H1 (cell line): ENCODE measurements at regions not wholly inside any gene's neighbourhood (a gene's known extent, or its start where the extent isn't known, plus 50 kb on each side); places are given as distances from the start of the nearest gene placed in this dataset.

Experiments used
- CTCF ChIA-PET: fragments of 300-600 bp; sonication (Branson Sonifier 250); formaldehyde crosslinking; loops from one replicate; lab custom pipeline; 2021; ENCODE audit not compliant: partially characterized antibody; lab: Charles Lee
- POLR2A ChIA-PET: fragments of 300-600 bp; sonication (Branson Sonifier 250); formaldehyde crosslinking; loops from one replicate; lab custom pipeline; 2021; ENCODE audit warnings: inconsistent platforms; ENCODE audit not compliant: partially characterized antibody; lab: Charles Lee
- DNase-seq, 2 experiments: peaks; one replicate each; pipeline versions ENCODE4 v3.0.0 to v3.0.0-alpha.2; 2010 to 2022; ENCODE audit warnings: low spot score in 2 of 2, low read depth in 1 of 2, mixed read lengths in 1 of 2
- FAIRE-seq: peaks from 2 replicates; lab custom pipeline; 2011; peaks lifted over from hg19 to GRCh38; lab: Jason Lieb, UNC
- H2AFZ ChIP-seq: 2 replicates; pipeline ENCODE4 v1.8.1; 2012; ENCODE audit warnings: low read length, inconsistent platforms
- H2AK5ac ChIP-seq: 2 replicates; pipeline ENCODE4 v1.6.1; 2013; ENCODE audit warnings: low read depth, low read length
- H2BK120ac ChIP-seq: replicated peaks from 2 replicates; pipeline ENCODE3; 2013; ENCODE audit warnings: low read depth, low read length, inconsistent platforms
- H2BK12ac ChIP-seq: 2 replicates; pipeline ENCODE4 v1.6.1; 2013; ENCODE audit warnings: low read depth, low read length
- H2BK15ac ChIP-seq: 2 replicates; pipeline ENCODE4 v1.6.1; 2013; ENCODE audit warnings: low read length
- H2BK20ac ChIP-seq: 2 replicates; pipeline ENCODE4 v1.6.1; 2013; ENCODE audit warnings: low read length
- H2BK5ac ChIP-seq: 2 replicates; pipeline ENCODE4 v1.6.1; 2013; ENCODE audit warnings: low read depth, low read length
- H3K14ac ChIP-seq: 2 replicates; pipeline ENCODE4 v1.6.1; 2013; ENCODE audit warnings: inconsistent platforms; ENCODE audit not compliant: insufficient read length
- H3K18ac ChIP-seq: 2 replicates; pipeline ENCODE4 v1.6.1; 2013; ENCODE audit warnings: low read length; ENCODE audit errors: extremely low read depth
- H3K23ac ChIP-seq: 2 replicates; pipeline ENCODE4 v1.6.1; 2013; ENCODE audit warnings: inconsistent platforms; ENCODE audit not compliant: insufficient read length
- H3K23me2 ChIP-seq: 2 replicates; pipeline ENCODE4 v1.6.1; 2013; ENCODE audit warnings: low read depth, low read length
- H3K27ac ChIP-seq: 2 replicates; pipeline ENCODE4 v1.6.1; 2011; ENCODE audit warnings: low read depth, low read length, inconsistent platforms
- H3K27me3 ChIP-seq, 4 experiments: replicated peaks in 1 of 4; 1 replicate in 1 of 4; 2 replicates in 3 of 4; pipeline versions ENCODE4 v1.6.1 to v1.8.1; 2011 to 2013; ENCODE audit warnings: low read length in 3 of 4, mild to moderate bottlenecking in 3 of 4, inconsistent platforms in 2 of 4, mixed read lengths in 2 of 4, moderate library complexity in 1 of 4; ENCODE audit not compliant: control insufficient read depth in 3 of 4, insufficient read depth in 3 of 4; ENCODE audit errors: extremely low read depth in 1 of 4
- H3K36me3 ChIP-seq, 4 experiments: 2 replicates each; pipeline versions ENCODE4 v1.6.1 to v1.8.1; 2011 to 2013; ENCODE audit warnings: mild to moderate bottlenecking in 4 of 4, low read length in 3 of 4, moderate library complexity in 2 of 4, control low read depth in 1 of 4, inconsistent platforms in 1 of 4; ENCODE audit not compliant: insufficient read depth in 4 of 4, control insufficient read depth in 2 of 4
- H3K4ac ChIP-seq: replicated peaks from 2 replicates; pipeline ENCODE3; 2013; ENCODE audit warnings: low read length, low read depth, mixed read lengths, inconsistent platforms; ENCODE audit not compliant: insufficient read length
- H3K4me1 ChIP-seq, 4 experiments: replicated peaks in 1 of 4; 1 replicate in 1 of 4; 2 replicates in 3 of 4; pipeline versions ENCODE4 v1.6.1 to v1.8.1; 2011 to 2013; ENCODE audit warnings: low read length in 3 of 4, inconsistent platforms in 2 of 4, mixed read lengths in 1 of 4; ENCODE audit not compliant: insufficient read depth in 4 of 4, control insufficient read depth in 3 of 4
- H3K4me2 ChIP-seq, 2 experiments: 2 replicates each; pipeline versions ENCODE4 v1.6.1 to v1.8.1; 2011 to 2013; ENCODE audit warnings: low read depth in 2 of 2, low read length in 2 of 2, control low read depth in 1 of 2, inconsistent platforms in 1 of 2, mild to moderate bottlenecking in 1 of 2; ENCODE audit not compliant: insufficient read depth in 1 of 2
- H3K4me3 ChIP-seq, 4 experiments: fragments of 200-600, 300-600 bp in 1 of 4; sonication (generic), shearing (Covaris generic), sonication (Bioruptor Twin) in 1 of 4; 2 replicates each; pipeline versions ENCODE4 v1.5.1 to v1.8.1; 2011 to 2016; ENCODE audit warnings: low read length in 4 of 4, low read depth in 3 of 4, control low read depth in 2 of 4, inconsistent platforms in 2 of 4, mild to moderate bottlenecking in 2 of 4, mixed read lengths in 1 of 4, moderate library complexity in 1 of 4; ENCODE audit not compliant: insufficient read depth in 2 of 4; ENCODE audit errors: extremely low read depth in 1 of 4
- H3K56ac ChIP-seq: replicated peaks from 2 replicates; pipeline ENCODE3; 2013; ENCODE audit warnings: low read depth, mild to moderate bottlenecking, mixed read lengths, low read length, inconsistent platforms; ENCODE audit not compliant: insufficient read length
- H3K79me1 ChIP-seq: 2 replicates; pipeline ENCODE4 v1.6.1; 2013; ENCODE audit warnings: low read depth, low read length, control low read depth
- H3K79me2 ChIP-seq, 2 experiments: 2 replicates each; pipeline versions ENCODE4 v1.6.1 to v1.8.1; 2012 to 2013; ENCODE audit warnings: low read length in 2 of 2, mild to moderate bottlenecking in 2 of 2, inconsistent platforms in 1 of 2; ENCODE audit not compliant: insufficient read depth in 2 of 2, control insufficient read depth in 1 of 2
- H3K9ac ChIP-seq, 4 experiments: replicated peaks in 1 of 4; 1 replicate in 1 of 4; 2 replicates in 3 of 4; pipeline versions ENCODE4 v1.6.1 to v1.8.1; 2011 to 2013; ENCODE audit warnings: low read depth in 3 of 4, low read length in 3 of 4, control low read depth in 2 of 4, mild to moderate bottlenecking in 2 of 4, moderate library complexity in 2 of 4, inconsistent platforms in 1 of 4; ENCODE audit errors: extremely low read depth in 1 of 4
- H3K9me3 ChIP-seq, 2 experiments: 2 replicates each; pipeline versions ENCODE4 v1.6.1 to v1.8.1; 2012 to 2013; ENCODE audit warnings: mild to moderate bottlenecking in 2 of 2, moderate library complexity in 2 of 2, control low read depth in 1 of 2, inconsistent platforms in 1 of 2, low read depth in 1 of 2, low read length in 1 of 2, mixed read lengths in 1 of 2; ENCODE audit not compliant: insufficient read depth in 2 of 2
- H4K20me1 ChIP-seq, 2 experiments: replicated peaks in 1 of 2; 2 replicates each; pipeline versions ENCODE3 to v1.8.1; 2011 to 2013; ENCODE audit warnings: inconsistent platforms in 2 of 2, low read length in 2 of 2, mild to moderate bottlenecking in 1 of 2; ENCODE audit not compliant: insufficient read depth in 2 of 2, control insufficient read depth in 1 of 2
- H4K5ac ChIP-seq: 2 replicates; pipeline ENCODE4 v1.6.1; 2013; ENCODE audit warnings: low read length, low read depth, mixed read lengths, inconsistent platforms; ENCODE audit not compliant: insufficient read length
- H4K8ac ChIP-seq: 2 replicates; pipeline ENCODE4 v1.8.0; 2013; ENCODE audit warnings: mild to moderate bottlenecking, moderate library complexity, low read length, inconsistent platforms; ENCODE audit not compliant: insufficient read depth; ENCODE audit errors: extremely low read depth
- H4K91ac ChIP-seq: replicated peaks from 2 replicates; pipeline ENCODE3; 2013; ENCODE audit warnings: low read length, mixed read lengths, inconsistent platforms; ENCODE audit not compliant: insufficient read length
- ATF2 ChIP-seq: IDR thresholded peaks from 2 replicates; pipeline ENCODE4 v1.6.1; 2012; ENCODE audit warnings: low read length, inconsistent platforms
- BCL11A ChIP-seq, 2 experiments: IDR thresholded peaks; one replicate each; pipeline ENCODE4 v1.6.1; 2011; ENCODE audit warnings: low read depth in 2 of 2, low read length in 2 of 2, mild to moderate bottlenecking in 2 of 2
- BRCA1 ChIP-seq: IDR thresholded peaks from 2 replicates; pipeline ENCODE4 v1.6.1; 2012; ENCODE audit warnings: low read depth, low read length, improper control_type of control experiment
- CHD2 ChIP-seq: IDR thresholded peaks from 2 replicates; pipeline ENCODE4 v1.6.1; 2012; ENCODE audit warnings: low read length, improper control_type of control experiment
- CTBP2 ChIP-seq: IDR thresholded peaks from 2 replicates; pipeline ENCODE4 v1.7.0; 2011; ENCODE audit warnings: borderline replicate concordance, mild to moderate bottlenecking, moderate library complexity, mixed read lengths, low read length; ENCODE audit not compliant: insufficient read depth, insufficient read length
- JUND ChIP-seq: IDR thresholded peaks from 2 replicates; pipeline ENCODE4 v1.6.1; 2011; ENCODE audit warnings: mild to moderate bottlenecking, improper control_type of control experiment, low read length
- NRF1 ChIP-seq: IDR thresholded peaks from 2 replicates; pipeline ENCODE4 v1.6.1; 2011; ENCODE audit warnings: mild to moderate bottlenecking, low read depth, low read length, improper control_type of control experiment
- RXRA ChIP-seq: IDR thresholded peaks from 2 replicates; pipeline ENCODE4 v1.6.1; 2011; ENCODE audit warnings: low read depth, mild to moderate bottlenecking, low read length, moderate library complexity; ENCODE audit not compliant: insufficient read depth
- SAP30 ChIP-seq: fragments of 300-600 bp; sonication (generic); IDR thresholded peaks from 2 replicates; pipeline ENCODE4 v1.7.1; 2012; ENCODE audit warnings: low read length, moderate library complexity, mild to moderate bottlenecking, inconsistent platforms; ENCODE audit not compliant: insufficient read depth, insufficient replicate concordance
- SIX5 ChIP-seq: IDR thresholded peaks from 2 replicates; pipeline ENCODE4 v1.6.1; 2011; ENCODE audit warnings: mild to moderate bottlenecking, low read depth, low read length
- SP1 ChIP-seq: IDR thresholded peaks from 2 replicates; pipeline ENCODE4 v1.6.1; 2011; ENCODE audit warnings: low read depth, low read length
- SUZ12 ChIP-seq: fragments of 200-600 bp; sonication (generic); IDR thresholded peaks from 2 replicates; pipeline ENCODE4 v1.6.1; 2012; ENCODE audit warnings: mild to moderate bottlenecking, inconsistent platforms, low read length, moderate library complexity, mixed read lengths
- TBP ChIP-seq: IDR thresholded peaks from 2 replicates; pipeline ENCODE4 v1.6.1; 2011; ENCODE audit warnings: low read depth, low read length, improper control_type of control experiment
- YY1 ChIP-seq: IDR thresholded peaks from 2 replicates; pipeline ENCODE4 v1.6.1; 2011; ENCODE audit warnings: low read depth, mild to moderate bottlenecking, low read length
- WGBS, 2 experiments: shearing (Covaris generic) in 1 of 2; methylation state at CpG; one replicate each; pipeline versions ENCODE4 v1.1.6 to v1.1.7; 2013 to 2015; ENCODE audit warnings: low lambda C conversion rate in 2 of 2, mixed read lengths in 2 of 2, inconsistent platforms in 1 of 2, low coverage in 1 of 2, missing lambda C conversion rate in 1 of 2; ENCODE audit not compliant: insufficient replicate concordance in 2 of 2, insufficient coverage in 1 of 2, insufficient read length in 1 of 2; ENCODE audit errors: extremely low coverage in 1 of 2, missing lambda C conversion rate in 1 of 2; 5-methylcytosine and 5-hydroxymethylcytosine counted together

- DNase-seq = no peak
- no peak overlapping the region for H2AK5ac ChIP-seq
- POLR2A ChIA-PET = no interaction called here
- no peak for TF ChIP-seq SIX5
- no peak for TF ChIP-seq CTBP2
- TF ChIP-seq RXRA = no peak
- TF ChIP-seq YY1 = no peak
- no peak for TF ChIP-seq BRCA1
- no peak for TF ChIP-seq BCL11A (IDR thresholded peaks at IDR 0.05; ENCODE audit: low read depth in 2 of 2, low read length in 2 of 2)
- TF ChIP-seq CHD2 = no peak
- TF ChIP-seq ATF2 = no peak
- TF ChIP-seq JUND = no peak
- TF ChIP-seq NRF1 = no peak
- TF ChIP-seq SAP30 = no peak
- no peak for TF ChIP-seq SUZ12
- no peak for TF ChIP-seq TBP
- no peak for TF ChIP-seq SP1
These were observed 55.8 kb upstream of the MRPS9 start for GRCh38 chr2:104982111-104982510.

More at GRCh38 chr2:104982111-104982510, 55.8 kb upstream of the MRPS9 start:
- Histone ChIP-seq H2AFZ (no peak overlapping the region), H4K8ac (no peak overlapping the region), H2BK12ac (no peak overlapping the region), H3K4ac (no peak overlapping the region), H4K91ac (no peak overlapping the region), H3K27ac (no peak overlapping the region), H2BK15ac (no peak overlapping the region), H3K79me1 (no peaks in the 10 kb centered on the region), H3K36me3 (no peaks in the 10 kb centered on the region), H2BK5ac (no peak overlapping the region), H3K23me2 (no peaks in the 10 kb centered on the region; the same call in 1 of the 2 replicates), H3K9ac (no peak overlapping the region), H3K18ac (no peak overlapping the region), H3K14ac (no peak overlapping the region), H3K56ac (no peak overlapping the region), H4K5ac (no peak overlapping the region), H3K4me2 (no peak overlapping the region), H2BK120ac (no peak overlapping the region), H3K4me1 (no peaks in the 10 kb centered on the region), H4K20me1 (no peaks in the 10 kb centered on the region), H3K27me3 (no peaks in the 10 kb centered on the region), H3K9me3 (no peaks in the 10 kb centered on the region), H3K79me2 (no peaks in the 10 kb centered on the region), H3K23ac (no peak overlapping the region), H3K4me3 (no peak overlapping the region), H2BK20ac (no peak overlapping the region)
- CTCF ChIA-PET = interaction anchor here (0.7 kb wide), 1 partner anchor 8 kb away, joined by 3 read pairs; no protein-coding TSS in a partner anchor
- WGBS, 2 experiments = 92% methylated on average over 5 of the region's 7 CpGs; no CpG with 5 or more reads in 1 of the 2 experiments
- FAIRE-seq = no peak
